Hepatocyte (in vitro differentiated cells): ENCODE measurements at regions not wholly inside any gene's neighbourhood (a gene's known extent, or its start where the extent isn't known, plus 50 kb on each side); places are given as distances from the start of the nearest gene placed in this dataset.
"Not testable (repeated sequence)": the region's sequence is repeated elsewhere in the genome, so short reads cannot be mapped to it uniquely, and the experiment has no call there.

Experiments
- CTCF ChIP-seq: fragments of 200-600 bp; sonication (generic); IDR thresholded peaks from 2 replicates; pipeline ENCODE4 v1.5.1; 2016; ENCODE audit warnings: antibody characterized with exemption, mild to moderate bottlenecking; ENCODE audit not compliant: poor library complexity
- EZH2phosphoT487 ChIP-seq: fragments of 200-600 bp; sonication (generic); IDR thresholded peaks from one replicate; pipeline ENCODE4 v1.6.1; 2018; ENCODE audit warnings: antibody characterized with exemption, mild to moderate bottlenecking, low read depth, moderate library complexity; ENCODE audit not compliant: unreplicated experiment, severe bottlenecking

- TF ChIP-seq EZH2phosphoT487, CTCF: not testable (repeated sequence)
Observed at GRCh38 chr7:85335113-85335512, 148.3 kb upstream of the SEMA3D start.
